ENCODE measurements at regions not wholly inside any gene's neighbourhood (a gene's known extent, or its start where the extent isn't known, plus 50 kb on each side); places are given as distances from the start of the nearest gene placed in this dataset.

GRCh38 chr3:178297199-178297598, 239.0 kb upstream of the KCNMB2 start:
- TF ChIP-seq POLR2AphosphoS5 (IDR thresholded peaks at IDR 0.05; ENCODE audit: low read depth, low read length) (no peak), POLR2A (IDR thresholded peaks at IDR 0.05; ENCODE audit: low read depth, low read length) (no peak), TAF1 (IDR thresholded peaks at IDR 0.05; ENCODE audit: low read depth, low read length) (no peak)

Measured in GM12891 (cell line).